Endodermal cell (in vitro differentiated cells): ENCODE measurements at regions not wholly inside any gene's neighbourhood (a gene's known extent, or its start where the extent isn't known, plus 50 kb on each side); places are given as distances from the start of the nearest gene placed in this dataset.

ENCODE experiments used
- DNase-seq: peaks from one replicate; pipeline ENCODE4 v3.0.0-alpha.2; 2017
- H3K27ac ChIP-seq: 2 replicates; pipeline ENCODE4 v1.5.1; 2013; ENCODE audit warnings: mild to moderate bottlenecking, low read depth, low read length, moderate library complexity
- H3K27me3 ChIP-seq: 2 replicates; pipeline ENCODE4 v1.6.1; 2013; ENCODE audit warnings: mild to moderate bottlenecking, low read length, moderate library complexity; ENCODE audit not compliant: insufficient read depth, control insufficient read depth, poor library complexity, severe bottlenecking
- H3K36me3 ChIP-seq: 2 replicates; pipeline ENCODE4 v1.7.0; 2013; ENCODE audit warnings: mild to moderate bottlenecking, low read length, moderate library complexity; ENCODE audit not compliant: control insufficient read depth, insufficient read depth
- H3K4me1 ChIP-seq: one replicate; pipeline ENCODE4 v1.7.0; 2013; ENCODE audit warnings: low read length; ENCODE audit not compliant: control insufficient read depth, insufficient read depth
- H3K4me3 ChIP-seq: 2 replicates; pipeline ENCODE4 v1.5.1; 2013; ENCODE audit warnings: mild to moderate bottlenecking, low read length, moderate library complexity
- H3K9ac ChIP-seq: 2 replicates; pipeline ENCODE4 v1.6.1; 2013; ENCODE audit warnings: mild to moderate bottlenecking, low read length, moderate library complexity; ENCODE audit not compliant: poor library complexity, severe bottlenecking; ENCODE audit errors: extremely low read depth
- H3K9me3 ChIP-seq: 2 replicates; pipeline ENCODE4 v1.6.1; 2013; ENCODE audit warnings: mild to moderate bottlenecking, low read length, moderate library complexity; ENCODE audit not compliant: control insufficient read depth
- H3K27ac Mint-ChIP-seq: 2 replicates; pipeline ENCODE4 v1.8.0; 2020; ENCODE audit warnings: mixed read lengths
- H3K27me3 Mint-ChIP-seq: 2 replicates; pipeline ENCODE4 v1.8.0; 2021; ENCODE audit warnings: mild to moderate bottlenecking, mixed read lengths; ENCODE audit not compliant: insufficient read depth
- H3K36me3 Mint-ChIP-seq: 2 replicates; pipeline ENCODE4 v1.8.0; 2020; ENCODE audit warnings: low read depth, mixed read lengths
- H3K4me1 Mint-ChIP-seq: 2 replicates; pipeline ENCODE4 v1.8.0; 2020; ENCODE audit warnings: mixed read lengths
- H3K4me3 Mint-ChIP-seq: 2 replicates; pipeline ENCODE4 v1.8.0; 2020; ENCODE audit warnings: mild to moderate bottlenecking, moderate library complexity, mixed read lengths
- H3K9me3 Mint-ChIP-seq: 2 replicates; pipeline ENCODE4 v1.8.0; 2020; ENCODE audit warnings: mild to moderate bottlenecking, mixed read lengths
- CTCF ChIP-seq: fragments of 200-600 bp; sonication (generic); conservative IDR thresholded peaks from 2 replicates; pipeline ENCODE4 v1.5.0; 2021; ENCODE audit warnings: antibody characterized with exemption, mild to moderate bottlenecking
- WGBS, 2 experiments: methylation state at CpG; one replicate each; pipeline versions ENCODE4 v1.1.5 to v1.1.7; 2013; ENCODE audit warnings: missing lambda C conversion rate in 2 of 2, mixed read lengths in 1 of 2; ENCODE audit not compliant: insufficient coverage in 1 of 2, insufficient read length in 1 of 2; 5-methylcytosine and 5-hydroxymethylcytosine counted together

- Mint-ChIP-seq H3K27ac (no peak overlapping the region), H3K36me3 (no peaks in the 10 kb centered on the region), H3K27me3 (peaks cover 68% of the 10 kb centered on the region), H3K4me1 (peaks cover 5% of the 10 kb centered on the region), H3K9me3 (no peaks in the 10 kb centered on the region), H3K4me3 (no peak overlapping the region)
- H3K9ac ChIP-seq, result no peak overlapping the region
- H3K9me3 ChIP-seq, result no peaks in the 10 kb centered on the region
- no peaks in the 10 kb centered on the region for H3K4me1 ChIP-seq
- no peak for DNase-seq
- H3K27ac ChIP-seq, result no peak overlapping the region
- 83 to 91% methylated on average over 2 to 3 of the region's 3 CpGs for WGBS, 2 experiments
- H3K36me3 ChIP-seq, result no peaks in the 10 kb centered on the region
- no peak for TF ChIP-seq CTCF
- no peak overlapping the region for H3K4me3 ChIP-seq
- H3K27me3 ChIP-seq, result peaks cover 28% of the 10 kb centered on the region
Measured at GRCh38 chr12:130102266-130102665, 60.0 kb upstream of the FZD10 start.

- DNase-seq, result peak; percentile 75
- no peak for TF ChIP-seq CTCF
- Mint-ChIP-seq H3K4me1 (no peaks in the 10 kb centered on the region), H3K9me3 (peaks cover 2% of the 10 kb centered on the region), H3K27ac (no peak overlapping the region), H3K27me3 (peaks cover 70% of the 10 kb centered on the region), H3K36me3 (no peaks in the 10 kb centered on the region), H3K4me3 (no peak overlapping the region)
- Histone ChIP-seq H3K9me3 (no peaks in the 10 kb centered on the region), H3K27me3 (peaks cover 28% of the 10 kb centered on the region), H3K36me3 (no peaks in the 10 kb centered on the region), H3K27ac (peak overlapping the region; percentile 44), H3K9ac (no peak overlapping the region), H3K4me3 (no peak overlapping the region), H3K4me1 (no peaks in the 10 kb centered on the region)
- 56 to 59% methylated on average over 10 to 15 of the region's 16 CpGs for WGBS, 2 experiments
Measured at GRCh38 chr12:130104571-130105106, 57.6 kb upstream of the FZD10 start.

- Histone ChIP-seq H3K9ac (no peak overlapping the region), H3K27me3 (peaks cover 26% of the 10 kb centered on the region), H3K27ac (no peak overlapping the region), H3K4me3 (no peak overlapping the region), H3K9me3 (no peaks in the 10 kb centered on the region), H3K4me1 (no peaks in the 10 kb centered on the region), H3K36me3 (no peaks in the 10 kb centered on the region)
- no peak overlapping the region for H3K27ac Mint-ChIP-seq
- DNase-seq, result no peak
- H3K9me3 Mint-ChIP-seq, result peaks cover 2% of the 10 kb centered on the region
- TF ChIP-seq CTCF, result no peak
- no peaks in the 10 kb centered on the region for H3K36me3 Mint-ChIP-seq
- WGBS, 2 experiments, result 94% methylated on average over 11 to 16 of the region's 16 CpGs
- no peak overlapping the region for H3K4me3 Mint-ChIP-seq
- no peaks in the 10 kb centered on the region for H3K4me1 Mint-ChIP-seq
- H3K27me3 Mint-ChIP-seq, result peaks cover 73% of the 10 kb centered on the region
Measured at GRCh38 chr12:130109062-130109945, 53.0 kb upstream of the FZD10 start.
